Trophoblast cell (in vitro differentiated cells and primary cell): ENCODE measurements at regions not wholly inside any gene's neighbourhood (a gene's known extent, or its start where the extent isn't known, plus 50 kb on each side); places are given as distances from the start of the nearest gene placed in this dataset.

Experiments
- DNase-seq, 2 donors: peaks; one replicate each; pipeline ENCODE4 v3.0.0-alpha.2; 2016
- H2AFZ ChIP-seq: 2 replicates; pipeline ENCODE4 v1.6.1; 2013; ENCODE audit warnings: low read length, moderate library complexity, mild to moderate bottlenecking; ENCODE audit not compliant: insufficient read depth, poor library complexity
- H2AK5ac ChIP-seq: 2 replicates; pipeline ENCODE4 v1.6.1; 2013; ENCODE audit warnings: mild to moderate bottlenecking, low read length
- H2BK120ac ChIP-seq: 2 replicates; pipeline ENCODE4 v1.6.1; 2013; ENCODE audit warnings: low read length, mild to moderate bottlenecking, moderate library complexity; ENCODE audit not compliant: insufficient read depth, poor library complexity
- H2BK12ac ChIP-seq: 2 replicates; pipeline ENCODE4 v1.6.1; 2013; ENCODE audit warnings: mild to moderate bottlenecking, low read length, moderate library complexity
- H2BK5ac ChIP-seq: 2 replicates; pipeline ENCODE4 v1.6.1; 2013; ENCODE audit warnings: low read length, low read depth, moderate library complexity, mild to moderate bottlenecking; ENCODE audit not compliant: poor library complexity
- H3K14ac ChIP-seq: 2 replicates; pipeline ENCODE4 v1.6.1; 2013; ENCODE audit warnings: mild to moderate bottlenecking, low read length
- H3K18ac ChIP-seq: 2 replicates; pipeline ENCODE4 v1.6.1; 2013; ENCODE audit warnings: mild to moderate bottlenecking, low read length
- H3K23ac ChIP-seq: 2 replicates; pipeline ENCODE4 v1.6.1; 2013; ENCODE audit warnings: low read length
- H3K27ac ChIP-seq: 2 replicates; pipeline ENCODE4 v1.5.1; 2013; ENCODE audit warnings: low read depth, mild to moderate bottlenecking, inconsistent platforms, low read length, moderate library complexity
- H3K27me3 ChIP-seq: 2 replicates; pipeline ENCODE4 v1.6.1; 2013; ENCODE audit warnings: inconsistent platforms, mild to moderate bottlenecking, low read length, moderate library complexity; ENCODE audit not compliant: insufficient read depth
- H3K36me3 ChIP-seq, 2 experiments: 1 replicate in 1 of 2; 2 replicates in 1 of 2; pipeline ENCODE4 v1.6.1; 2013; ENCODE audit warnings: low read length in 2 of 2, mild to moderate bottlenecking in 2 of 2, moderate library complexity in 1 of 2; ENCODE audit not compliant: insufficient read depth in 2 of 2, control insufficient read depth in 1 of 2
- H3K4ac ChIP-seq: 2 replicates; pipeline ENCODE4 v1.6.1; 2013; ENCODE audit warnings: low read depth, mild to moderate bottlenecking, low read length, moderate library complexity
- H3K4me1 ChIP-seq, 2 experiments: 1 replicate in 1 of 2; 2 replicates in 1 of 2; pipeline ENCODE4 v1.6.1; 2013; ENCODE audit warnings: low read length in 2 of 2, mild to moderate bottlenecking in 2 of 2, moderate library complexity in 1 of 2; ENCODE audit not compliant: insufficient read depth in 2 of 2, control insufficient read depth in 1 of 2
- H3K4me2 ChIP-seq: 2 replicates; pipeline ENCODE4 v1.6.1; 2013; ENCODE audit warnings: inconsistent platforms, mild to moderate bottlenecking, low read length, moderate library complexity
- H3K4me3 ChIP-seq: 2 replicates; pipeline ENCODE4 v1.5.1; 2013; ENCODE audit warnings: mild to moderate bottlenecking, low read depth, low read length, inconsistent platforms
- H3K79me1 ChIP-seq: one replicate; pipeline ENCODE4 v1.6.1; 2013; ENCODE audit warnings: low read length
- H3K79me2 ChIP-seq: 2 replicates; pipeline ENCODE4 v1.6.1; 2013; ENCODE audit warnings: low read length, mild to moderate bottlenecking; ENCODE audit not compliant: control insufficient read depth, insufficient read depth, poor library complexity
- H3K9ac ChIP-seq: 2 replicates; pipeline ENCODE4 v1.6.1; 2013; ENCODE audit warnings: mild to moderate bottlenecking, low read length
- H3K9me3 ChIP-seq: 2 replicates; pipeline ENCODE4 v1.6.1; 2013; ENCODE audit warnings: low read depth, mild to moderate bottlenecking, control low read depth, inconsistent platforms, low read length; ENCODE audit not compliant: insufficient read depth
- H4K12ac ChIP-seq: 2 replicates; pipeline ENCODE4 v1.6.1; 2013; ENCODE audit warnings: low read depth, mild to moderate bottlenecking, low read length, moderate library complexity
- H4K8ac ChIP-seq: 2 replicates; pipeline ENCODE4 v1.6.1; 2013; ENCODE audit warnings: low read depth, mild to moderate bottlenecking, low read length, moderate library complexity
- H4K91ac ChIP-seq: one replicate; pipeline ENCODE4 v1.6.1; 2013; ENCODE audit warnings: low read depth, mild to moderate bottlenecking, low read length, moderate library complexity
- whole genome bisulfite sequencing: extraction: QIAGEN DNeasy Blood & Tissue Kit; methylation state at CpG from one replicate; pipeline ENCODE4 v1.1.7; 2013; ENCODE audit warnings: missing lambda C conversion rate; ENCODE audit not compliant: insufficient read length, insufficient coverage; ENCODE audit errors: extremely low coverage; 5-methylcytosine and 5-hydroxymethylcytosine counted together

DNA sequence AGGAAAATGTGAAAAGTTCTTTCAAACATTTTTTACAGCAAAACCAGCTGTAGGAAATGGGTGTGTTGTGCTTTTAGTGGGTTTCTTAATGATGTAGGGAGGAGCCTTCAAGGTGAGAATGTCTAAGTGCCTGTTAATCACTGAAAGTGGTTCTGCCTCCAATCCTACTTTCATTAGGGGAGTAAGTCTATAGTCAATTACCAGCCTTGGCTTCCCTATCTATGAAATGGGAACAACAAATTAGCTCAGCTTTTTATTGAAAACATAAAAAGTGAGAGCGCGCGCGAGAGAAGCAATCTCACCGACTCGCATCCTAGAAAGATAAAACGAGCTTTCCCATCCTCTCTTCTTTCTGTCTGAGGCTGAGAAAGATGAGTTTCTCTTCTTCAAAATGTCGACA is 140.0 kb upstream of the LHX5 start:
- no peak overlapping the region for H2AK5ac ChIP-seq
- no peak overlapping the region for H3K4me2 ChIP-seq
- DNase-seq: no peak
- no peak overlapping the region for H3K4ac ChIP-seq
- H3K14ac ChIP-seq: no peak overlapping the region
- H3K4me1 ChIP-seq: no peaks in the 10 kb centered on the region
- no peaks in the 10 kb centered on the region for H3K79me1 ChIP-seq
- no peaks in the 10 kb centered on the region for H3K9me3 ChIP-seq
- no peaks in the 10 kb centered on the region for H3K79me2 ChIP-seq
- no peak overlapping the region for H4K8ac ChIP-seq
- no peak overlapping the region for H3K18ac ChIP-seq
- peaks cover 19% of the 10 kb centered on the region for H3K27me3 ChIP-seq
- WGBS: no CpG with 5 or more reads among the region's 8 CpGs
- H4K12ac ChIP-seq: no peak overlapping the region
- H4K91ac ChIP-seq: no peak overlapping the region
- H3K4me3 ChIP-seq: no peak overlapping the region
- no peak overlapping the region for H2BK5ac ChIP-seq
- H2AFZ ChIP-seq: no peak overlapping the region
- no peak overlapping the region for H2BK12ac ChIP-seq
- no peaks in the 10 kb centered on the region for H3K36me3 ChIP-seq
- H3K23ac ChIP-seq: no peak overlapping the region
- no peak overlapping the region for H3K9ac ChIP-seq
- no peak overlapping the region for H2BK120ac ChIP-seq
- no peak overlapping the region for H3K27ac ChIP-seq

- Histone ChIP-seq H3K9ac (no peak overlapping the region), H3K79me2 (no peaks in the 10 kb centered on the region), H3K9me3 (no peaks in the 10 kb centered on the region), H3K4me1 (no peaks in the 10 kb centered on the region), H2AK5ac (no peak overlapping the region), H4K91ac (no peak overlapping the region), H3K4me3 (no peak overlapping the region), H4K12ac (no peak overlapping the region), H3K27me3 (peaks cover 19% of the 10 kb centered on the region), H3K36me3 (no peaks in the 10 kb centered on the region), H3K4me2 (no peak overlapping the region), H3K14ac (no peak overlapping the region), H3K18ac (no peak overlapping the region), H2AFZ (no peak overlapping the region), H2BK5ac (no peak overlapping the region), H2BK120ac (no peak overlapping the region), H4K8ac (no peak overlapping the region), H3K27ac (no peak overlapping the region), H3K4ac (no peak overlapping the region), H3K79me1 (no peaks in the 10 kb centered on the region), H3K23ac (peak overlapping the region; percentile 47), H2BK12ac (no peak overlapping the region)
- no CpG with 5 or more reads among the region's 13 CpGs for WGBS
- no peak for DNase-seq
These were observed 139.0 kb upstream of the LHX5 start for GRCh38 chr12:113610698-113611097.

GRCh38 chr12:113609692-113610469 is 138.2 kb upstream of the LHX5 start:
- no peak overlapping the region for H3K4me3 ChIP-seq
- no peak overlapping the region for H3K27ac ChIP-seq
- no peak overlapping the region for H2BK12ac ChIP-seq
- no peak overlapping the region for H2AFZ ChIP-seq
- peaks cover 19% of the 10 kb centered on the region for H3K27me3 ChIP-seq
- no peak overlapping the region for H4K91ac ChIP-seq
- H3K4ac ChIP-seq: no peak overlapping the region
- no peak overlapping the region for H3K4me2 ChIP-seq
- H3K79me2 ChIP-seq: no peaks in the 10 kb centered on the region
- no peaks in the 10 kb centered on the region for H3K36me3 ChIP-seq
- H2BK5ac ChIP-seq: no peak overlapping the region
- no peak overlapping the region for H4K12ac ChIP-seq
- H4K8ac ChIP-seq: no peak overlapping the region
- H2AK5ac ChIP-seq: no peak overlapping the region
- H3K14ac ChIP-seq: no peak overlapping the region
- H3K18ac ChIP-seq: no peak overlapping the region
- no peaks in the 10 kb centered on the region for H3K9me3 ChIP-seq
- no peak overlapping the region for H3K9ac ChIP-seq
- H3K23ac ChIP-seq: no peak overlapping the region
- no peak for DNase-seq
- no CpG with 5 or more reads among the region's 16 CpGs for WGBS
- H2BK120ac ChIP-seq: no peak overlapping the region
- H3K4me1 ChIP-seq: no peaks in the 10 kb centered on the region
- H3K79me1 ChIP-seq: no peaks in the 10 kb centered on the region

DNA sequence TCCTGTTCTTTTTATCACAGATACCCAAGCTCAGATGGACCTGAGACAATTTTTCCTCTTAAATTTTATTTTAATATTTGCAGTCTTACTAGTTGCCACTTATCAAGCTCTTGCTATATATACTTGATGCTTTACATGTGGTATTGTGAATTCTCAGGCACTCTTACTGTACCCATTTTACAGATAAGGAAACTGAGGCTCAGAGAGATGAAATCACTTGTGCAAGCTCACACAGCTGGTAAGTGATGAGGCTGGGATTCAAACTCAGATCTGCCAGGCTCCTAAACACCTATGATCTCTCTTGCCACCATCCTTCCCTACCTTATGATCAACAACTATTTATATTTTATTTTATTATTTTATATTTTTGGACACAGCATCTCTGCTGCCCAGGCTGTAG is 133.0 kb upstream of the LHX5 start:
- Histone ChIP-seq H3K36me3 (no peaks in the 10 kb centered on the region), H4K8ac (no peak overlapping the region), H2AK5ac (no peak overlapping the region), H3K4me1 (no peaks in the 10 kb centered on the region), H3K23ac (no peak overlapping the region), H2AFZ (no peak overlapping the region), H3K27me3 (no peaks in the 10 kb centered on the region), H3K4me2 (no peak overlapping the region), H2BK120ac (no peak overlapping the region), H3K27ac (no peak overlapping the region), H3K14ac (no peak overlapping the region), H4K12ac (no peak overlapping the region), H3K9me3 (no peaks in the 10 kb centered on the region), H3K79me1 (no peaks in the 10 kb centered on the region), H3K4ac (no peak overlapping the region), H3K9ac (no peak overlapping the region), H3K18ac (no peak overlapping the region), H3K4me3 (no peak overlapping the region), H2BK5ac (no peak overlapping the region), H2BK12ac (no peak overlapping the region), H3K79me2 (no peaks in the 10 kb centered on the region), H4K91ac (no peak overlapping the region)
- DNase-seq: no peak
